BE2C (cell line): ENCODE measurements at regions not wholly inside any gene's neighbourhood (a gene's known extent, or its start where the extent isn't known, plus 50 kb on each side); places are given as distances from the start of the nearest gene placed in this dataset.
"Not testable (repeated sequence)": the region's sequence is repeated elsewhere in the genome, so short reads cannot be mapped to it uniquely, and the experiment has no call there.

Source experiments
- DNase-seq: peaks from one replicate; pipeline ENCODE4 v3.0.0-alpha.2; 2020
- H3K27me3 ChIP-seq: fragments of 250-450 bp; sonication (Bioruptor Pico); 2 replicates; pipeline ENCODE4 v1.5.1; 2020; ENCODE audit warnings: mild to moderate bottlenecking
- H3K36me3 ChIP-seq: fragments of 250-450 bp; sonication (Bioruptor Pico); 2 replicates; pipeline ENCODE4 v1.5.1; 2020; ENCODE audit warnings: mild to moderate bottlenecking
- H3K4me1 ChIP-seq: fragments of 250-450 bp; sonication (Bioruptor Pico); 2 replicates; pipeline ENCODE4 v1.5.1; 2020
- H3K4me3 ChIP-seq: 2 replicates; pipeline ENCODE4 v1.5.1; 2011; ENCODE audit warnings: low read depth, low read length
- H3K9me3 ChIP-seq: fragments of 250-450 bp; sonication (Bioruptor Pico); 2 replicates; pipeline ENCODE4 v1.5.1; 2020
- TF ChIP-seq, protein P1 (sequence below): IDR thresholded peaks from 2 replicates; pipeline ENCODE4 v1.5.1; 2012; ENCODE audit warnings: mild to moderate bottlenecking, low read depth, low read length

DNA sequence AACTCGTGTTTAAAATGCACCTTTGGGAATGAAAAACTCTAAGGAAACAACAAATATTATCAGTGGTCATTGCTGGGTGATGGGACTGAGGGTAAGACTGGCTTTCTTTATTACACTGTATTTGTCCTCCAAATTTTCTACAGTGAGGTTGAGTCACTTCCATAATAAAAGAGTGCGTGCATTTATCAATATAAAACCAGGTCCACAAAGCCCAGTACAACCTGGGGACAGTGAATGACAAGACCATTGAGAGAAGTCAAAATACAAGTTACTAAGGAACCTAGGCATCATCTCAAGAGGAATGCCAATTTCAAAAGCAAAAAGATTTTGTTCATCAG lies 76.4 kb downstream of the MAGED4 start:
- Histone ChIP-seq H3K27me3 (no peaks in the 10 kb centered on the region), H3K36me3 (no peaks in the 10 kb centered on the region), H3K9me3 (no peaks in the 10 kb centered on the region), H3K4me1 (no peaks in the 10 kb centered on the region), H3K4me3 (peak overlapping the region; percentile 62)
- DNase-seq = no peak
- TF ChIP-seq, protein P1, sequence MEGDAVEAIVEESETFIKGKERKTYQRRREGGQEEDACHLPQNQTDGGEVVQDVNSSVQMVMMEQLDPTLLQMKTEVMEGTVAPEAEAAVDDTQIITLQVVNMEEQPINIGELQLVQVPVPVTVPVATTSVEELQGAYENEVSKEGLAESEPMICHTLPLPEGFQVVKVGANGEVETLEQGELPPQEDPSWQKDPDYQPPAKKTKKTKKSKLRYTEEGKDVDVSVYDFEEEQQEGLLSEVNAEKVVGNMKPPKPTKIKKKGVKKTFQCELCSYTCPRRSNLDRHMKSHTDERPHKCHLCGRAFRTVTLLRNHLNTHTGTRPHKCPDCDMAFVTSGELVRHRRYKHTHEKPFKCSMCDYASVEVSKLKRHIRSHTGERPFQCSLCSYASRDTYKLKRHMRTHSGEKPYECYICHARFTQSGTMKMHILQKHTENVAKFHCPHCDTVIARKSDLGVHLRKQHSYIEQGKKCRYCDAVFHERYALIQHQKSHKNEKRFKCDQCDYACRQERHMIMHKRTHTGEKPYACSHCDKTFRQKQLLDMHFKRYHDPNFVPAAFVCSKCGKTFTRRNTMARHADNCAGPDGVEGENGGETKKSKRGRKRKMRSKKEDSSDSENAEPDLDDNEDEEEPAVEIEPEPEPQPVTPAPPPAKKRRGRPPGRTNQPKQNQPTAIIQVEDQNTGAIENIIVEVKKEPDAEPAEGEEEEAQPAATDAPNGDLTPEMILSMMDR = no peak

DNA sequence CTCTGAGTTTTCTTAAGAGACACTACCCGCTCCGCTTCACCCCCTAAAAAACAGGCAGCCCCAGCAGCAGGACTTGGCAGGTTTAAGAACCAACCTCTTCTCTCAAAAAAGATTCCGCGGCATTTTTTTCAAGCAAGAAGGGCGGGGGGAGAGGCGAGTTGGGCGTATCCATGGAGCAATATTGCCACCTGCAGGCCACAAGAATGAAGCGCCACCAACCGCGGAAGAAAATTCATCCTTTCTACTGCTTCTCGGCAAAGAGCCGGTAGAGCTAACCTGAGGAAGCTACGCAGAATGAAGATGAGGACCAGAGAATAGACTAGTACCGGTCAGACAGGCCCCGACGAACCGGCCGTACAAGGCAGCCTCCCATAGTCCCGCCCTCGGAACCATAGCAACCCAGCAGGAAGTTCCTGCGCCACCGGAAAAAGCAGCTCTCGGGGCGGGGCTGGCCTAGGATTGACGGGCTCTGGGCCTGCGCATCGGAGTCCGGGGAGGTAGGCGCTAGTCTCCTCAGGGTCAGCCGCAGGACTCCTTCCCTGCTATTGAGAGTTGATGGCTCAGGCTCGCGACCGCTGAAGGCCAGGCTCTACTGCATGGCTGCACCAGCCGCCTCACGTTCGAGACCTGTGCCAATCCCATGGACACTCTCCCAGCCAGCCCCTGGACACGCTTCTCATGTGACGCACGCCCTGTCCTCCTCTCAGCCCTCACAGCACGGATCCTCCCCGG lies 76.9 kb downstream of the MAGED4 start:
- H3K4me3 ChIP-seq = peak overlapping the region; percentile 62
- H3K36me3 ChIP-seq = no peaks in the 10 kb centered on the region
- no peaks in the 10 kb centered on the region for H3K9me3 ChIP-seq
- TF ChIP-seq, protein P1 = peak; percentile 74
- no peaks in the 10 kb centered on the region for H3K27me3 ChIP-seq
- no peaks in the 10 kb centered on the region for H3K4me1 ChIP-seq
- peak; percentile 88 for DNase-seq

GRCh38 chrX:52262195-52262546 lies 77.5 kb downstream of the MAGED4 start:
- Histone ChIP-seq H3K36me3 (no peaks in the 10 kb centered on the region), H3K9me3 (no peaks in the 10 kb centered on the region), H3K27me3 (no peaks in the 10 kb centered on the region), H3K4me3 (peak overlapping the region; percentile 62), H3K4me1 (no peaks in the 10 kb centered on the region)
- TF ChIP-seq, protein P1 = no peak
- DNase-seq = no peak

DNA sequence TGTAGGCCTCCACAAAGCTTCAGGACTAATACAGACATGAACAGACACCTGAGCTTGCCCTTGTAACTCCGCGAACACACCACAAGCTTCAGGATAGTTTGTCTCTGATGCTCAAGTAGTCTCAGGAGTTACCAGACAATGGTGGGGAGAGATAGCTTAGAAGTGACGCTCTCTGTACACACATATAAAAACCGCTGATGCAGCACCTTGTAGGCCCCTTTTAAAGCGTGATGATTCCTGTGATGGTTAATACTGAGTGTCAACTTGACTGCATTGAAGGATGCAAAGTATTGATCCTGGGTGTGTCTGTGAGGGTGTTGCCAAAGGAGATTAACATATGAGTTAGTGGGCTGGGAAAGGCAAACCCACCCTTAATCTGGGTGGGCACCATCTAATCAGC lies 78.7 kb downstream of the MAGED4 start:
- no peaks in the 10 kb centered on the region for H3K4me1 ChIP-seq
- no peaks in the 10 kb centered on the region for H3K27me3 ChIP-seq
- no peak overlapping the region for H3K4me3 ChIP-seq
- TF ChIP-seq, protein P1 = no peak
- H3K36me3 ChIP-seq = no peaks in the 10 kb centered on the region
- no peak for DNase-seq
- H3K9me3 ChIP-seq = no peaks in the 10 kb centered on the region

DNA sequence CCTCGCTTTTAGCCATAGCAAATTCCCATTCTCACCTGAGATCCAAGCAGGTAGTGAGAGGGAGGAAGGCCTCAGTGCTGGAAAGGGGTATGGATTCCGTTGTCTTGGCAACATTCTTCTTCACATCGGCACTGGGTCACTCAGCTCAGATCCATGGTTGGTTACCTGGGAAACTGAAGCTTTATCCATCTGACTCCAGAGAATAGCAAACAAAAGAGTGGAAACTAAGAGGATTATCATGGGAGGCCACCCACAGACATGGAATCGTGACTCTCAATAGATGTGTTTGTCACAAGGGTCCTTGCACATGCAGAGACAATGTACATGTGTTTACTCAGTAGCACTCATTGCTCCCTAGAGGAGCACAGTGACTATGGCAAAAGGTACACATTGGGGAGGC lies 81.0 kb downstream of the MAGED4 start:
- Histone ChIP-seq H3K36me3 (no peaks in the 10 kb centered on the region), H3K27me3 (no peaks in the 10 kb centered on the region), H3K9me3 (no peaks in the 10 kb centered on the region), H3K4me1 (no peaks in the 10 kb centered on the region), H3K4me3 (no peak overlapping the region)
- no peak for DNase-seq
- TF ChIP-seq, protein P1 = no peak

DNA sequence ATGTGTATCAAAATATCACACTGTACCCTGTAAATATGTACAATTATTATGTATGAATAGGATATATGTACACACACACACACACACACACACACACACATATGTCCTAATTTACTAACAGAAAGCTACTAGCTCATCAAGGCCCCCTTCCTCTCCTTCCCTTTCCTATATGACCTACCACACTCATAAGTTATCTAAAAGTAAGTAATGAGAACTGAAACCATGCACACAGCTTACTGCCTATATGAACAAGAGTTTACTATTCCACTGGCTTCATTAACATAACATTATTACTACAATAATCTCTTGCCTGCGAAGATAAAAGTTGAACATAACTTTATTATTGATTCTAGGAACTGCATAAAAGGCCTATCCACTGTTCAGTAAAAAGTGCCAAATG lies 83.8 kb downstream of the MAGED4 start:
- not testable (repeated sequence) for H3K36me3 ChIP-seq, H3K4me3 ChIP-seq, DNase-seq, H3K4me1 ChIP-seq, H3K27me3 ChIP-seq, H3K9me3 ChIP-seq
